ENCODE measurements at regions not wholly inside any gene's neighbourhood (a gene's known extent, or its start where the extent isn't known, plus 50 kb on each side); places are given as distances from the start of the nearest gene placed in this dataset.

GRCh38 chr14:44204061-44204835 lies 302.8 kb downstream of the FSCB start:
- peaks cover 3% of the 10 kb centered on the region; the same call in 1 of the 2 replicates for H3K9me3 ChIP-seq (ENCODE audit: control insufficient read depth, insufficient read depth, low read length)
- no peaks in the 10 kb centered on the region for H3K27me3 ChIP-seq (ENCODE audit: control insufficient read depth, insufficient read depth, low read length)
- ChIA-PET POLR2A (interaction anchor here (0.6 kb wide), 1 partner anchor 644 kb away, joined by 3 read pairs; no protein-coding TSS in a partner anchor), CTCF (no interaction called here)
- TF ChIP-seq CTCF (IDR thresholded peaks at IDR 0.05; ENCODE audit: low read depth, low read length), result no peak
- no peak for DNase-seq (ENCODE audit: low read depth, low spot score)
- H3K27ac ChIP-seq (ENCODE audit: low read depth, low read length), result no peak overlapping the region
- no peak overlapping the region for H3K4me3 ChIP-seq (ENCODE audit: low read depth, low read length)

GRCh38 chr14:44180975-44181374 lies 326.1 kb downstream of the FSCB start:
- ChIA-PET CTCF (interaction anchor here (0.7 kb wide), 1 partner anchor 122 kb away, joined by 3 read pairs; no protein-coding TSS in a partner anchor), POLR2A (no interaction called here)
- no peak for TF ChIP-seq CTCF (IDR thresholded peaks at IDR 0.05; ENCODE audit: low read depth, low read length)
- no peak for DNase-seq (ENCODE audit: low read depth, low spot score)
- Histone ChIP-seq H3K27me3 (ENCODE audit: control insufficient read depth, insufficient read depth, low read length) (no peaks in the 10 kb centered on the region), H3K4me3 (ENCODE audit: low read depth, low read length) (no peak overlapping the region), H3K9me3 (ENCODE audit: control insufficient read depth, insufficient read depth, low read length) (0 out of 2 replicates have a peak, but pooled peaks cover 2% of the 10 kb centered on the region), H3K27ac (ENCODE audit: low read depth, low read length) (no peak overlapping the region)

GRCh38 chr14:44170556-44170955 lies 336.5 kb downstream of the FSCB start:
- ChIA-PET POLR2A (no interaction called here), CTCF (no interaction called here)
- H3K4me3 ChIP-seq (ENCODE audit: low read depth, low read length), result no peak overlapping the region
- H3K27ac ChIP-seq (ENCODE audit: low read depth, low read length), result no peak overlapping the region
- H3K27me3 ChIP-seq (ENCODE audit: control insufficient read depth, insufficient read depth, low read length), result no peaks in the 10 kb centered on the region
- H3K9me3 ChIP-seq (ENCODE audit: control insufficient read depth, insufficient read depth, low read length), result no peaks in the 10 kb centered on the region; the same call in 1 of the 2 replicates
- no peak for DNase-seq (ENCODE audit: low read depth, low spot score)
- TF ChIP-seq CTCF (IDR thresholded peaks at IDR 0.05; ENCODE audit: low read depth, low read length), result no peak

- H3K27me3 ChIP-seq (ENCODE audit: control insufficient read depth, insufficient read depth, low read length), result no peaks in the 10 kb centered on the region
- no peak overlapping the region for H3K27ac ChIP-seq (ENCODE audit: low read depth, low read length)
- DNase-seq (ENCODE audit: low read depth, low spot score), result no peak
- ChIA-PET CTCF (no interaction called here), POLR2A (no interaction called here)
- H3K9me3 ChIP-seq (ENCODE audit: control insufficient read depth, insufficient read depth, low read length), result no peaks in the 10 kb centered on the region
- no peak for TF ChIP-seq CTCF (IDR thresholded peaks at IDR 0.05; ENCODE audit: low read depth, low read length)
- no peak overlapping the region for H3K4me3 ChIP-seq (ENCODE audit: low read depth, low read length)
Measured at GRCh38 chr14:44170101-44170500, 337.0 kb downstream of the FSCB start.

- CTCF ChIA-PET, result no interaction called here
Measured at GRCh38 chr14:44168566-44168965, 338.5 kb downstream of the FSCB start.

More at GRCh38 chr14:44168566-44168965, 338.5 kb downstream of the FSCB start:
- H3K27ac ChIP-seq (ENCODE audit: low read depth, low read length), result no peak overlapping the region
- POLR2A ChIA-PET, result no interaction called here
- no peaks in the 10 kb centered on the region for H3K9me3 ChIP-seq (ENCODE audit: control insufficient read depth, insufficient read depth, low read length)
- no peak overlapping the region for H3K4me3 ChIP-seq (ENCODE audit: low read depth, low read length)
- TF ChIP-seq CTCF (IDR thresholded peaks at IDR 0.05; ENCODE audit: low read depth, low read length), result no peak
- no peaks in the 10 kb centered on the region for H3K27me3 ChIP-seq (ENCODE audit: control insufficient read depth, insufficient read depth, low read length)
- no peak for DNase-seq (ENCODE audit: low read depth, low spot score)

Measured in AG04450 (cell line).